Thyroid gland (tissue), 4 donors: ENCODE measurements at regions not wholly inside any gene's neighbourhood (a gene's known extent, or its start where the extent isn't known, plus 50 kb on each side); places are given as distances from the start of the nearest gene placed in this dataset.

Experiments used
- CTCF ChIP-seq, 6 experiments: fragments of 200-600 bp in 3 of 6; fragments of 450-650 bp in 3 of 6; sonication (generic) in 3 of 6; IDR thresholded peaks; one replicate each; pipeline ENCODE4 v1.5.1; 2016 to 2019; ENCODE audit warnings: antibody characterized with exemption in 6 of 6, mild to moderate bottlenecking in 2 of 6, inconsistent platforms in 1 of 6, moderate library complexity in 1 of 6
- POLR2A ChIP-seq, 2 donors: fragments of 450-650 bp; IDR thresholded peaks; one replicate each; pipeline ENCODE4 v1.6.1; 2017; ENCODE audit warnings: antibody characterized with exemption in 2 of 2, mild to moderate bottlenecking in 2 of 2, moderate library complexity in 1 of 2

GRCh38 chr15:62681939-62682896, 360.3 kb upstream of the TPM1 start:
- TF ChIP-seq CTCF (IDR thresholded peaks at IDR 0.05) (no peak), POLR2A (IDR thresholded peaks at IDR 0.05) (no peak)
